Activated naive CD4-positive, alpha-beta T cell treated with anti-CD3 and anti-CD28 coated beads, Interleukin-2, amount 10 ng/mL, durations not matched to agents 7 days and 5 days (primary cell): ENCODE measurements at regions not wholly inside any gene's neighbourhood (a gene's known extent, or its start where the extent isn't known, plus 50 kb on each side); places are given as distances from the start of the nearest gene placed in this dataset.

Source experiments
- CTCF ChIA-PET: fragments of 350-600 bp; sonication (Branson Sonifier 250); formaldehyde crosslinking; loops from one replicate; lab custom pipeline; 2021; ENCODE audit warnings: antibody characterized with exemption; lab: Charles Lee
- DNase-seq: peaks from one replicate; pipeline ENCODE4 v3.0.0-alpha.2; 2020
- H3K27ac Mint-ChIP-seq: one replicate; pipeline ENCODE4 v1.8.0; 2021; ENCODE audit warnings: mild to moderate bottlenecking, moderate library complexity, mixed read lengths
- H3K27me3 Mint-ChIP-seq: one replicate; pipeline ENCODE4 v1.8.0; 2021; ENCODE audit warnings: mild to moderate bottlenecking, mixed read lengths
- H3K36me3 Mint-ChIP-seq: one replicate; pipeline ENCODE4 v1.8.0; 2021; ENCODE audit warnings: mixed read lengths
- H3K4me1 Mint-ChIP-seq: one replicate; pipeline ENCODE4 v1.8.0; 2021; ENCODE audit warnings: mixed read lengths
- H3K4me3 Mint-ChIP-seq: one replicate; pipeline ENCODE4 v1.8.0; 2021; ENCODE audit warnings: mild to moderate bottlenecking, moderate library complexity, mixed read lengths
- H3K9me3 Mint-ChIP-seq: one replicate; pipeline ENCODE4 v1.8.0; 2021; ENCODE audit warnings: mixed read lengths

DNA sequence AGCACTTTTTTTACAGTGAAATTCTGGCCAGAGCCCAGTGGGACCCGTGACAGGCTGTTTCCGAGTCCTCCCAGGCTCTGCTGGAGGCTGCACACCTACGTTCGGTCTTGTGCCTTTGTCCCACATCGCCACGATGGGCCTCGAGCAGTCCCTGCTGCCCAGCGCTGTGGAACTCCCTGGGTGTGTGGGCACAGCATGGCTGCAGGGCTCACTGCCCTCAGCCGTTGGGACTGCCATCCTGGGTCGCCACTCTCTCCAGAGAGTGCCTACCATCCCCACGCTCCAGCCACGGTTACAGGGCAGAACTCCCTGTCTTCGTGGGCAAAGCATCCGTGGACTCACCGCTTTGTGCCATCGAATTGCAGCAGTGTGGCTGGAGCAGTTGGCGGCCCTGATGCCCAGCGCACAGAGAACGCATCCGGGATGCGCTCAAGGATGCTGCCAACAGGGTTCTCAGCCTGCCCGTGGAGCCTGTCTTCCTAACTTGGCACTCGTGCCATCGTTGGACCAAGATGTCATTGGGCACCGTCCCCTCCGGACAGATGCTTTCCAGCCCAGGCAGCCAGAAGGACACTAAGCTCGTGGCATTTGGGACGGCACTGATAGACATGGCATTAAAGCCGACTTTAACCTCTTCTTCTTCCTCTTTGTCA is 85.0 kb upstream of the ARHGEF7 start:
- CTCF ChIA-PET, result no interaction called here
- H3K36me3 Mint-ChIP-seq, result no peaks in the 10 kb centered on the region
- no peaks in the 10 kb centered on the region for H3K9me3 Mint-ChIP-seq
- H3K4me3 Mint-ChIP-seq, result no peak overlapping the region
- no peak overlapping the region for H3K27ac Mint-ChIP-seq
- DNase-seq, result no peak
- H3K4me1 Mint-ChIP-seq, result no peaks in the 10 kb centered on the region
- H3K27me3 Mint-ChIP-seq, result peaks cover 52% of the 10 kb centered on the region

- Mint-ChIP-seq H3K27me3 (peaks cover 41% of the 10 kb centered on the region), H3K4me1 (no peaks in the 10 kb centered on the region), H3K36me3 (no peaks in the 10 kb centered on the region), H3K4me3 (no peak overlapping the region), H3K27ac (no peak overlapping the region), H3K9me3 (no peaks in the 10 kb centered on the region)
- DNase-seq, result no peak
- CTCF ChIA-PET, result no interaction called here
Observed at GRCh38 chr13:111027458-111028439, 87.4 kb upstream of the ARHGEF7 start.

- H3K9me3 Mint-ChIP-seq, result peaks cover 13% of the 10 kb centered on the region
- H3K36me3 Mint-ChIP-seq, result no peaks in the 10 kb centered on the region
- DNase-seq, result no peak
- H3K4me1 Mint-ChIP-seq, result no peaks in the 10 kb centered on the region
- H3K4me3 Mint-ChIP-seq, result no peak overlapping the region
- no peak overlapping the region for H3K27ac Mint-ChIP-seq
- peaks cover 26% of the 10 kb centered on the region for H3K27me3 Mint-ChIP-seq
- CTCF ChIA-PET, result no interaction called here
Observed at GRCh38 chr13:111025310-111025709, 89.8 kb upstream of the ARHGEF7 start.

GRCh38 chr13:111022886-111023285 is 92.2 kb upstream of the ARHGEF7 start:
- no peaks in the 10 kb centered on the region for H3K36me3 Mint-ChIP-seq
- DNase-seq, result no peak
- H3K4me3 Mint-ChIP-seq, result no peak overlapping the region
- CTCF ChIA-PET, result no interaction called here
- no peak overlapping the region for H3K27ac Mint-ChIP-seq
- H3K4me1 Mint-ChIP-seq, result no peaks in the 10 kb centered on the region
- H3K9me3 Mint-ChIP-seq, result peaks cover 13% of the 10 kb centered on the region
- H3K27me3 Mint-ChIP-seq, result peaks cover 9% of the 10 kb centered on the region

DNA sequence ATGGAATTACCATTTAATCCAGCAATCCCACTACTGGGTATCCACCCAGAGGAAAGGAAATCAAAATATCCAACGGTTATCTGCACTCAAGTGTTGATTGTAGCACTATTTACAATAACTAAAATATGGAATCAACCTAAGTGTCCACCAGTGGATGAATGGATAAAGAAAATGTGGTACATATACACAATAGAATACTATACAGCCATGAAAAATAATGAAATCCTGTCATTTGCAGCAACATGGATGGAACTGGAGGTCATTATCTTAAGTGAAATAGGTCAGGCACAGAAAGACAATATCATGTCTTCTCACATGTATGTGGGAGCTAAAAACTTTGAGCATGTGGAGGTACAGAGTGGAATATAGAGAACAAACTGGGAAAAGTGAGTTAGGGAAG is 92.9 kb upstream of the ARHGEF7 start:
- peaks cover 9% of the 10 kb centered on the region for H3K27me3 Mint-ChIP-seq
- no peaks in the 10 kb centered on the region for H3K4me1 Mint-ChIP-seq
- no peak for DNase-seq
- no peak overlapping the region for H3K27ac Mint-ChIP-seq
- H3K36me3 Mint-ChIP-seq, result no peaks in the 10 kb centered on the region
- peaks cover 13% of the 10 kb centered on the region for H3K9me3 Mint-ChIP-seq
- CTCF ChIA-PET, result no interaction called here
- no peak overlapping the region for H3K4me3 Mint-ChIP-seq

- Mint-ChIP-seq H3K9me3 (peaks cover 13% of the 10 kb centered on the region), H3K27me3 (peaks cover 9% of the 10 kb centered on the region), H3K4me1 (no peaks in the 10 kb centered on the region), H3K4me3 (no peak overlapping the region), H3K27ac (no peak overlapping the region), H3K36me3 (no peaks in the 10 kb centered on the region)
- DNase-seq, result no peak
- CTCF ChIA-PET, result no interaction called here
Observed at GRCh38 chr13:111021270-111021669, 93.8 kb upstream of the ARHGEF7 start.

GRCh38 chr13:111020546-111020945 is 94.6 kb upstream of the ARHGEF7 start:
- H3K36me3 Mint-ChIP-seq, result no peaks in the 10 kb centered on the region
- no peaks in the 10 kb centered on the region for H3K4me1 Mint-ChIP-seq
- no peak for DNase-seq
- peaks cover 13% of the 10 kb centered on the region for H3K9me3 Mint-ChIP-seq
- H3K27me3 Mint-ChIP-seq, result peaks cover 9% of the 10 kb centered on the region
- no peak overlapping the region for H3K27ac Mint-ChIP-seq
- H3K4me3 Mint-ChIP-seq, result no peak overlapping the region
- CTCF ChIA-PET, result interaction anchor here (0.6 kb wide), 1 partner anchor 15 kb away, joined by 3 read pairs; no protein-coding TSS in a partner anchor

DNA sequence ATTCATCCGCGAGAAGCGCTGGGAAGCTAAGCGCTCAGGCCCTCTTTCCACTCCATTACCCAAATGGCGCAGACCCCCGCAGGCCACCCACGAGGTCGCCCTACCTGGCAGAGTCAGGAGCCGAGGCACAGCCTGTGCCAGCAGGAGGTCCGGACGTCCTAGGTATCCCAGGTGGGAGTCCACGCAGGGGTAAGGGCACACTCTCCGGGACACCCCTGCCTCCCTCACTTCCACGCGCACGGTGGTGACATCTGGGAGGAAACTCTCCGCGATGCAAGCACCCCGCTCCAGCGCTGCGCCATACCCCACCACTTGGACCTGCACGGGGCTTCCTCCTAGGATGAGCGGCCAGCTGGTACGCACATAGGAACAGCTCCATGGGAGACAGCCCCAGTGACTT is 95.1 kb upstream of the ARHGEF7 start:
- Mint-ChIP-seq H3K4me3 (no peak overlapping the region), H3K9me3 (peaks cover 13% of the 10 kb centered on the region), H3K27ac (no peak overlapping the region), H3K27me3 (peaks cover 9% of the 10 kb centered on the region), H3K36me3 (no peaks in the 10 kb centered on the region), H3K4me1 (no peaks in the 10 kb centered on the region)
- no peak for DNase-seq
- CTCF ChIA-PET, result no interaction called here

- Mint-ChIP-seq H3K4me1 (peaks cover 9% of the 10 kb centered on the region), H3K27ac (no peak overlapping the region), H3K27me3 (peaks cover 9% of the 10 kb centered on the region), H3K36me3 (no peaks in the 10 kb centered on the region), H3K9me3 (peaks cover 13% of the 10 kb centered on the region), H3K4me3 (no peak overlapping the region)
- DNase-seq, result no peak
- CTCF ChIA-PET, result no interaction called here
Observed at GRCh38 chr13:111017755-111018459, 97.2 kb upstream of the ARHGEF7 start.

- peaks cover 13% of the 10 kb centered on the region for H3K27me3 Mint-ChIP-seq
- peaks cover 4% of the 10 kb centered on the region for H3K36me3 Mint-ChIP-seq
- H3K9me3 Mint-ChIP-seq, result no peaks in the 10 kb centered on the region
- peak overlapping the region; percentile 69 for H3K27ac Mint-ChIP-seq
- no peak for DNase-seq
- H3K4me3 Mint-ChIP-seq, result no peak overlapping the region
- H3K4me1 Mint-ChIP-seq, result peaks cover 31% of the 10 kb centered on the region
- CTCF ChIA-PET, result interaction anchor here (0.6 kb wide), 1 partner anchor 198 kb away, joined by 4 read pairs; no protein-coding TSS in a partner anchor
Observed at GRCh38 chr13:111013196-111013595, 98.3 kb upstream of the ANKRD10 start.

- Mint-ChIP-seq H3K36me3 (peaks cover 4% of the 10 kb centered on the region), H3K27ac (peak overlapping the region; percentile 87), H3K9me3 (no peaks in the 10 kb centered on the region), H3K4me3 (no peak overlapping the region), H3K27me3 (peaks cover 13% of the 10 kb centered on the region), H3K4me1 (peaks cover 31% of the 10 kb centered on the region)
- peak; percentile 39 for DNase-seq
- CTCF ChIA-PET, result interaction anchor here (1.3 kb wide), 1 partner anchor 56 kb away, joined by 3 read pairs; no protein-coding TSS in a partner anchor
Observed at GRCh38 chr13:111011899-111012298, 97.0 kb upstream of the ANKRD10 start.

DNA sequence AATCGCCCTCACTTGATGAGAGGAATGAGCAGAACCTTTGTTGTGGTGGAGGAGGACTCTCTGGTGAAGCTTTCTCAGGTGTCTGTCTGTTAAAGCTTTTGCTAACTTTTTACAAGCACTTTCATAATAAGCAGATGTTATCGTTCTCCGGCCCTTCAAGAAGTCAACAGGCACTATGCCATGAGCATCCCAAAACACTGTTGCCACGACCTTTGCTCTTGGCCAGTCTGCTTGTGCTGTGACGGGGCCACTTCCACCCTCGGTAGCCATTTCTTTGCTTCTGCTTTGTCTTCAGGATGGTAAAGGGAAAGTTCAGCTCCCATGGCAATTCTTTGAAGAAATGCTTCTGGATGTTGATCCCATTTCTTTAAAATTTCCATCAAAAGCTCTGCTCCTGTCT is 93.5 kb upstream of the ANKRD10 start:
- DNase-seq, result no peak
- peaks cover 26% of the 10 kb centered on the region for H3K4me1 Mint-ChIP-seq

GRCh38 chr13:111007209-111007608 is 92.3 kb upstream of the ANKRD10 start:
- H3K27ac Mint-ChIP-seq, result no peak overlapping the region
- CTCF ChIA-PET, result no interaction called here
- DNase-seq, result no peak
- H3K27me3 Mint-ChIP-seq, result peaks cover 27% of the 10 kb centered on the region
- H3K9me3 Mint-ChIP-seq, result no peaks in the 10 kb centered on the region
- H3K4me3 Mint-ChIP-seq, result no peak overlapping the region
- H3K4me1 Mint-ChIP-seq, result peaks cover 15% of the 10 kb centered on the region
- no peaks in the 10 kb centered on the region for H3K36me3 Mint-ChIP-seq

More for the DNA sequence above, 93.5 kb upstream of the ANKRD10 start:
- Mint-ChIP-seq H3K27me3 (peaks cover 27% of the 10 kb centered on the region), H3K27ac (no peak overlapping the region), H3K36me3 (peaks cover 4% of the 10 kb centered on the region), H3K4me3 (no peak overlapping the region), H3K9me3 (no peaks in the 10 kb centered on the region)
- CTCF ChIA-PET, result no interaction called here

- CTCF ChIA-PET, result no interaction called here
- DNase-seq, result no peak
- Mint-ChIP-seq H3K27me3 (peaks cover 23% of the 10 kb centered on the region), H3K9me3 (no peaks in the 10 kb centered on the region), H3K4me3 (no peak overlapping the region), H3K4me1 (peaks cover 9% of the 10 kb centered on the region), H3K36me3 (no peaks in the 10 kb centered on the region), H3K27ac (no peak overlapping the region)
Observed at GRCh38 chr13:111006506-111007031, 91.7 kb upstream of the ANKRD10 start.
